PC-9 (cell line): ENCODE measurements at regions not wholly inside any gene's neighbourhood (a gene's known extent, or its start where the extent isn't known, plus 50 kb on each side); places are given as distances from the start of the nearest gene placed in this dataset.

Source experiments
- BruUV-seq: library from RNA; stranded (reverse); fragments of 400-500 nt; replicated peaks from 2 replicates; lab custom pipeline; 2021; lab: Mats Ljungman, UMichigan
- CTCF ChIA-PET: fragments of 300-600 bp; sonication (Branson Sonifier 250); formaldehyde crosslinking; loops from one replicate; lab custom pipeline; 2022; ENCODE audit warnings: antibody characterized with exemption; lab: Charles Lee
- POLR2A ChIA-PET: fragments of 300-600 bp; sonication (Branson Sonifier 250); formaldehyde crosslinking; loops from one replicate; lab custom pipeline; 2022; ENCODE audit warnings: antibody characterized with exemption; ENCODE audit not compliant: unreplicated experiment; lab: Charles Lee
- DNase-seq, 2 experiments: peaks; one replicate each; pipeline versions ENCODE4 v3.0.0 to v3.0.0-alpha.2; 2015 to 2022; ENCODE audit warnings: mixed read lengths in 1 of 2
- H2AFZ ChIP-seq: fragments of 200-600 bp; sonication (generic); 2 replicates; pipeline ENCODE4 v1.8.1; 2017; ENCODE audit warnings: antibody characterized with exemption
- H3F3A ChIP-seq: fragments of 200-600 bp; sonication (generic); 2 replicates; pipeline ENCODE4 v1.8.1; 2017; ENCODE audit warnings: antibody characterized with exemption, mild to moderate bottlenecking, low read depth; ENCODE audit not compliant: insufficient read depth
- H3K27ac ChIP-seq: fragments of 200-600 bp; sonication (generic); 2 replicates; pipeline ENCODE4 v1.6.1; 2016; ENCODE audit warnings: mixed run types
- H3K27me3 ChIP-seq: fragments of 200-600 bp; sonication (generic); 2 replicates; pipeline ENCODE4 v1.6.1; 2016; ENCODE audit warnings: low read depth, mixed run types; ENCODE audit not compliant: insufficient read depth
- H3K36me3 ChIP-seq: fragments of 200-600 bp; sonication (generic); 2 replicates; pipeline ENCODE4 v1.6.1; 2016; ENCODE audit warnings: low read depth, mixed run types
- H3K4me1 ChIP-seq: fragments of 200-600 bp; sonication (generic); replicated peaks from 2 replicates; pipeline ENCODE4 v1.6.1; 2016; ENCODE audit warnings: mixed run types; ENCODE audit not compliant: insufficient read depth
- H3K4me2 ChIP-seq: fragments of 200-600 bp; sonication (generic); 2 replicates; pipeline ENCODE4 v1.6.1; 2017; ENCODE audit warnings: mixed run types
- H3K4me3 ChIP-seq: fragments of 200-600 bp; sonication (generic); 2 replicates; pipeline ENCODE4 v1.6.1; 2016; ENCODE audit warnings: mixed run types
- H3K79me2 ChIP-seq: fragments of 200-600 bp; sonication (generic); 2 replicates; pipeline ENCODE4 v1.6.1; 2017; ENCODE audit warnings: low read depth, mixed run types
- H3K9me2 ChIP-seq: fragments of 200-600 bp; sonication (generic); 2 replicates; pipeline ENCODE4 v1.8.1; 2017; ENCODE audit warnings: mild to moderate bottlenecking; ENCODE audit not compliant: insufficient read depth
- H3K9me3 ChIP-seq: fragments of 200-600 bp; sonication (generic); 2 replicates; pipeline ENCODE4 v1.8.1; 2016; ENCODE audit warnings: low read depth; ENCODE audit not compliant: insufficient read depth
- H4K20me1 ChIP-seq: fragments of 200-600 bp; sonication (generic); 2 replicates; pipeline ENCODE4 v1.8.1; 2017; ENCODE audit not compliant: insufficient read depth
- EZH2 ChIP-seq: fragments of 200-600 bp; sonication (generic); IDR thresholded peaks from 2 replicates; pipeline ENCODE4 v1.8.0; 2017; ENCODE audit warnings: antibody characterized with exemption, low read depth
- intact Hi-C: fragments of 100-400 bp; cut with micrococcal nuclease; formaldehyde crosslinking; loops from one replicate; pipeline ENCODE4 v1.10.0; 2022; ENCODE audit not compliant: unreplicated experiment
- TF ChIP-seq, protein P1 (sequence below): fragments of 200-600 bp; sonication (generic); conservative IDR thresholded peaks from 2 replicates; pipeline ENCODE4 v1.6.1; 2017; ENCODE audit warnings: mixed run types, antibody characterized with exemption, mild to moderate bottlenecking, moderate library complexity

DNA sequence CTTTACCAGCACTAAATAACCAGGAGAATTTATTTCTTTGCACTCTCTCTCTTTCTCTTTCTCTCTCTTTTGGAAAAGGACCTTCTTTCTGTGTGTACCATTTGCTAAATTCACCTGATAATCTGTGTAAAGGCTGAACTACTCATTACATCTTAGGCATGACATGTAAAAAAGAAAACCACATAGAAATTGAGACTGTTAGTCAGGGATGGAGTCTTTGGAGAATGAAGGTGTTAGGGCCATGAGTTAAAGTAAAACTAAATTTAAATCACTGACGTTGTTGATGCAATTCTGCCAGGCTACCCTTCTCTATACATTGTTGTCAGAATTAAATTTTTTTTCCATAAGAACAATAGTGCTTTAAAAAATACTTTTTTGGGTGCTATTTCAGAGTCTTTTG, 263.3 kb downstream of the PTEN start:
- DNase-seq, result no peak
- POLR2A ChIA-PET, result no interaction called here
- BruUV-seq, result no TSS peak

DNA sequence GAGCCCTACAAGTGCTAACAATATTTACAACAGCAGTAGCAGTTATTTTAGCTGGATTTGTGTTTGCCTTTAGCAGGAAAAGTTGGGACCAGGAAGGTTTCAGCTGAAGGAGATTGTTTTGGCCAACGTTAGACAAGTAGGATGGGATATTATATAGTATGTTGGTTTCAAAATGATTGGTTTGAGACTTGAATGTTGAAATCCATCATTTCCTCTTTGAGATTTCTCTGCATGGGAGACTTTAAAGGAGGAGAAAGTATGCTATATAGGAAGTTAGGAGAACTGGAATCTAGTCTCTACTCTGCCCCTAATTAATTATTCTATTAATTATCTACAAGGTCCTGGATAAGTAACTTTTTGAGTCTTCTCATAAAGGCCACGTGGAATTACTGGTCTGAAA, 263.8 kb downstream of the PTEN start:
- H3K4me2 ChIP-seq, result no peak overlapping the region
- H4K20me1 ChIP-seq, result no peaks in the 10 kb centered on the region
- no peak overlapping the region for H3K4me3 ChIP-seq
- no peak overlapping the region for H3K27ac ChIP-seq
- ChIA-PET CTCF (no interaction called here), POLR2A (no interaction called here)
- H3F3A ChIP-seq, result no peaks in the 10 kb centered on the region
- no peak for DNase-seq
- no peaks in the 10 kb centered on the region for H3K27me3 ChIP-seq
- no peaks in the 10 kb centered on the region for H3K9me3 ChIP-seq
- H3K79me2 ChIP-seq, result no peaks in the 10 kb centered on the region
- no peak overlapping the region for H2AFZ ChIP-seq
- no peaks in the 10 kb centered on the region for H3K36me3 ChIP-seq
- no peaks in the 10 kb centered on the region for H3K4me1 ChIP-seq
- BruUV-seq, result no TSS peak
- intact Hi-C loops, result no loop called here
- no peak for TF ChIP-seq EZH2
- TF ChIP-seq, protein P1, sequence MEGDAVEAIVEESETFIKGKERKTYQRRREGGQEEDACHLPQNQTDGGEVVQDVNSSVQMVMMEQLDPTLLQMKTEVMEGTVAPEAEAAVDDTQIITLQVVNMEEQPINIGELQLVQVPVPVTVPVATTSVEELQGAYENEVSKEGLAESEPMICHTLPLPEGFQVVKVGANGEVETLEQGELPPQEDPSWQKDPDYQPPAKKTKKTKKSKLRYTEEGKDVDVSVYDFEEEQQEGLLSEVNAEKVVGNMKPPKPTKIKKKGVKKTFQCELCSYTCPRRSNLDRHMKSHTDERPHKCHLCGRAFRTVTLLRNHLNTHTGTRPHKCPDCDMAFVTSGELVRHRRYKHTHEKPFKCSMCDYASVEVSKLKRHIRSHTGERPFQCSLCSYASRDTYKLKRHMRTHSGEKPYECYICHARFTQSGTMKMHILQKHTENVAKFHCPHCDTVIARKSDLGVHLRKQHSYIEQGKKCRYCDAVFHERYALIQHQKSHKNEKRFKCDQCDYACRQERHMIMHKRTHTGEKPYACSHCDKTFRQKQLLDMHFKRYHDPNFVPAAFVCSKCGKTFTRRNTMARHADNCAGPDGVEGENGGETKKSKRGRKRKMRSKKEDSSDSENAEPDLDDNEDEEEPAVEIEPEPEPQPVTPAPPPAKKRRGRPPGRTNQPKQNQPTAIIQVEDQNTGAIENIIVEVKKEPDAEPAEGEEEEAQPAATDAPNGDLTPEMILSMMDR, result no peak
- H3K9me2 ChIP-seq, result no peaks in the 10 kb centered on the region

More for the DNA sequence above, 263.3 kb downstream of the PTEN start:
- H4K20me1 ChIP-seq, result no peaks in the 10 kb centered on the region
- H3K79me2 ChIP-seq, result no peaks in the 10 kb centered on the region
- H3K9me3 ChIP-seq, result no peaks in the 10 kb centered on the region
- no peak overlapping the region for H3K4me2 ChIP-seq
- H3K27ac ChIP-seq, result no peak overlapping the region
- no peaks in the 10 kb centered on the region for H3F3A ChIP-seq
- CTCF ChIA-PET, result no interaction called here
- no peak for TF ChIP-seq EZH2
- TF ChIP-seq, protein P1, result no peak
- no peak overlapping the region for H2AFZ ChIP-seq
- H3K4me1 ChIP-seq, result no peaks in the 10 kb centered on the region
- H3K9me2 ChIP-seq, result no peaks in the 10 kb centered on the region
- intact Hi-C loops, result no loop called here
- H3K27me3 ChIP-seq, result no peaks in the 10 kb centered on the region
- H3K36me3 ChIP-seq, result no peaks in the 10 kb centered on the region
- no peak overlapping the region for H3K4me3 ChIP-seq

- POLR2A ChIA-PET, result no interaction called here
- H3K9me3 ChIP-seq, result no peaks in the 10 kb centered on the region
- H4K20me1 ChIP-seq, result no peaks in the 10 kb centered on the region
- H3F3A ChIP-seq, result no peaks in the 10 kb centered on the region
- no peak overlapping the region for H3K4me2 ChIP-seq
- H3K9me2 ChIP-seq, result no peaks in the 10 kb centered on the region
- H3K4me3 ChIP-seq, result no peak overlapping the region
- H3K36me3 ChIP-seq, result no peaks in the 10 kb centered on the region
- BruUV-seq, result no TSS peak
- H3K4me1 ChIP-seq, result no peaks in the 10 kb centered on the region
- no peak for DNase-seq
- no peak overlapping the region for H3K27ac ChIP-seq
- TF ChIP-seq EZH2, result no peak
- H3K27me3 ChIP-seq, result no peaks in the 10 kb centered on the region
- H3K79me2 ChIP-seq, result no peaks in the 10 kb centered on the region
- intact Hi-C loops, result no loop called here
- H2AFZ ChIP-seq, result no peak overlapping the region
- CTCF ChIA-PET, result no interaction called here
Measured at GRCh38 chr10:88127766-88128165, 264.3 kb downstream of the PTEN start.

- no peaks in the 10 kb centered on the region for H3K9me2 ChIP-seq
- ChIA-PET CTCF (no interaction called here), POLR2A (no interaction called here)
- H3K27me3 ChIP-seq, result no peaks in the 10 kb centered on the region
- H3K36me3 ChIP-seq, result no peaks in the 10 kb centered on the region
- H3K27ac ChIP-seq, result no peak overlapping the region
- H3F3A ChIP-seq, result no peaks in the 10 kb centered on the region
- H3K4me3 ChIP-seq, result no peak overlapping the region
- no peak for TF ChIP-seq EZH2
- TF ChIP-seq, protein P1, result no peak
- intact Hi-C loops, result no loop called here
- no peaks in the 10 kb centered on the region for H3K4me1 ChIP-seq
- H3K9me3 ChIP-seq, result no peaks in the 10 kb centered on the region
- no peaks in the 10 kb centered on the region for H3K79me2 ChIP-seq
- no peak overlapping the region for H3K4me2 ChIP-seq
- no TSS peak for BruUV-seq
- no peak overlapping the region for H2AFZ ChIP-seq
- H4K20me1 ChIP-seq, result no peaks in the 10 kb centered on the region
- DNase-seq, result no peak
Measured at GRCh38 chr10:88129013-88129412, 265.6 kb downstream of the PTEN start.
